HG03342 (cell line): ENCODE measurements at regions not wholly inside any gene's neighbourhood (a gene's known extent, or its start where the extent isn't known, plus 50 kb on each side); places are given as distances from the start of the nearest gene placed in this dataset.
A peak's percentile ranks its signal among the peaks of the same experiment; 100 is the strongest.

Source experiments
- ATAC-seq: cut with Tn5 transposase; IDR thresholded peaks from one replicate; pipeline ENCODE4 v1.9.1; 2021; ENCODE audit warnings: mild to moderate bottlenecking, moderate library complexity; ENCODE audit not compliant: unreplicated experiment

- no peak for ATAC-seq
Measured at GRCh38 chr11:115897707-115898106, 393.5 kb upstream of the CADM1 start.

GRCh38 chr11:115896084-115896483 lies 391.9 kb upstream of the CADM1 start:
- no peak for ATAC-seq

- ATAC-seq = no peak
Measured at GRCh38 chr11:115895594-115895993, 391.4 kb upstream of the CADM1 start.

GRCh38 chr11:115894176-115894575 lies 390.0 kb upstream of the CADM1 start:
- no peak for ATAC-seq

- no peak for ATAC-seq
Measured at GRCh38 chr11:115893461-115894099, 389.4 kb upstream of the CADM1 start.

- ATAC-seq = no peak
Measured at GRCh38 chr11:115892016-115892415, 387.8 kb upstream of the CADM1 start.

GRCh38 chr11:115891581-115891980 lies 387.4 kb upstream of the CADM1 start:
- no peak for ATAC-seq

GRCh38 chr11:115890500-115890899 lies 386.3 kb upstream of the CADM1 start:
- ATAC-seq = no peak

- no peak for ATAC-seq
Measured at GRCh38 chr11:115889712-115890111, 385.5 kb upstream of the CADM1 start.

- ATAC-seq = no peak
Measured at GRCh38 chr11:115887727-115888126, 383.5 kb upstream of the CADM1 start.

GRCh38 chr11:115887316-115887715 lies 383.1 kb upstream of the CADM1 start:
- ATAC-seq = no peak

GRCh38 chr11:115886422-115886733 lies 382.2 kb upstream of the CADM1 start:
- no peak for ATAC-seq

GRCh38 chr11:115885535-115886421 lies 381.6 kb upstream of the CADM1 start:
- no peak for ATAC-seq

GRCh38 chr11:115884800-115885534 lies 380.8 kb upstream of the CADM1 start:
- ATAC-seq = no peak

GRCh38 chr11:115874843-115875242 lies 370.6 kb upstream of the CADM1 start:
- ATAC-seq = peak; percentile 68

- ATAC-seq = no peak
Measured at GRCh38 chr11:115873813-115874212, 369.6 kb upstream of the CADM1 start.

GRCh38 chr11:115872416-115872815 lies 368.2 kb upstream of the CADM1 start:
- no peak for ATAC-seq

- ATAC-seq = no peak
Measured at GRCh38 chr11:115871161-115871760, 367.0 kb upstream of the CADM1 start.

GRCh38 chr11:115869780-115870431 lies 365.7 kb upstream of the CADM1 start:
- peak; percentile 80 for ATAC-seq

- no peak for ATAC-seq
Measured at GRCh38 chr11:115869131-115869530, 364.9 kb upstream of the CADM1 start.

- ATAC-seq = no peak
Measured at GRCh38 chr11:115860246-115860645, 356.0 kb upstream of the CADM1 start.
